ENCODE measurements at regions not wholly inside any gene's neighbourhood (a gene's known extent, or its start where the extent isn't known, plus 50 kb on each side); places are given as distances from the start of the nearest gene placed in this dataset.

GRCh38 chr3:18082551-18083272 lies 340.3 kb upstream of the TBC1D5 start:
- no peak for DNase-seq (ENCODE audit: low read depth)
- H3K4me3 ChIP-seq (ENCODE audit: low read depth, low read length) = no peak overlapping the region
- TF ChIP-seq MAX (IDR thresholded peaks at IDR 0.05; ENCODE audit: low read depth, low read length) (no peak), MYC (IDR thresholded peaks at IDR 0.05; ENCODE audit: low read depth, low read length) (no peak)

GRCh38 chr3:18080198-18080689 lies 337.8 kb upstream of the TBC1D5 start:
- TF ChIP-seq MYC (IDR thresholded peaks at IDR 0.05; ENCODE audit: low read depth, low read length) = no peak
- peak; percentile 26 for DNase-seq (ENCODE audit: low read depth)
- no peak overlapping the region for H3K4me3 ChIP-seq (ENCODE audit: low read depth, low read length)

- no peak for TF ChIP-seq POLR2A (IDR thresholded peaks at IDR 0.05; ENCODE audit: extremely low read depth, insufficient read length)
- no peak for TF ChIP-seq CTCF (IDR thresholded peaks at IDR 0.05; ENCODE audit: low read depth, low read length)
- peak; percentile 53; the same call in 1 of the 2 replicates for TF ChIP-seq MAX (IDR thresholded peaks at IDR 0.05; ENCODE audit: low read depth, low read length)
- 0 out of 2 replicates have a peak, but pooled peaks have one; percentile 36 for TF ChIP-seq MYC (IDR thresholded peaks at IDR 0.05; ENCODE audit: low read depth, low read length)
- no peak overlapping the region for H3K4me3 ChIP-seq (ENCODE audit: low read depth, low read length)
- peak; percentile 85 for DNase-seq (ENCODE audit: low read depth)
Observed at GRCh38 chr3:18079739-18080138, 337.3 kb upstream of the TBC1D5 start.

GRCh38 chr3:18079062-18079461 lies 336.6 kb upstream of the TBC1D5 start:
- no peak for DNase-seq (ENCODE audit: low read depth)
- no peak overlapping the region for H3K4me3 ChIP-seq (ENCODE audit: low read depth, low read length)
- TF ChIP-seq MYC (IDR thresholded peaks at IDR 0.05; ENCODE audit: low read depth, low read length) = no peak
- TF ChIP-seq MAX (IDR thresholded peaks at IDR 0.05; ENCODE audit: low read depth, low read length) = no peak
- TF ChIP-seq CTCF (IDR thresholded peaks at IDR 0.05; ENCODE audit: low read depth, low read length) = no peak
- no peak for TF ChIP-seq POLR2A (IDR thresholded peaks at IDR 0.05; ENCODE audit: extremely low read depth, insufficient read length)

GRCh38 chr3:18077128-18077840 lies 334.9 kb upstream of the TBC1D5 start:
- no peak overlapping the region for H3K4me3 ChIP-seq (ENCODE audit: low read depth, low read length)
- no peak for DNase-seq (ENCODE audit: low read depth)
- TF ChIP-seq CTCF (IDR thresholded peaks at IDR 0.05; ENCODE audit: low read depth, low read length) (no peak), POLR2A (IDR thresholded peaks at IDR 0.05; ENCODE audit: extremely low read depth, insufficient read length) (no peak), MAX (IDR thresholded peaks at IDR 0.05; ENCODE audit: low read depth, low read length) (no peak), MYC (IDR thresholded peaks at IDR 0.05; ENCODE audit: low read depth, low read length) (no peak)

- H3K4me3 ChIP-seq (ENCODE audit: low read depth, low read length) = no peak overlapping the region
- no peak for DNase-seq (ENCODE audit: low read depth)
- no peak for TF ChIP-seq MAX (IDR thresholded peaks at IDR 0.05; ENCODE audit: low read depth, low read length)
- no peak for TF ChIP-seq CTCF (IDR thresholded peaks at IDR 0.05; ENCODE audit: low read depth, low read length)
- no peak for TF ChIP-seq POLR2A (IDR thresholded peaks at IDR 0.05; ENCODE audit: extremely low read depth, insufficient read length)
- no peak for TF ChIP-seq MYC (IDR thresholded peaks at IDR 0.05; ENCODE audit: low read depth, low read length)
Observed at GRCh38 chr3:18076301-18076700, 333.9 kb upstream of the TBC1D5 start.

Measured in NB4 (cell line).